GM12878 (cell line): ENCODE measurements at regions not wholly inside any gene's neighbourhood (a gene's known extent, or its start where the extent isn't known, plus 50 kb on each side); places are given as distances from the start of the nearest gene placed in this dataset.

ENCODE experiments used
- ATAC-seq: fragments of 200-7000 bp; cut with Tn5 transposase; 3 replicates; pipeline ENCODE4 v1.9.1; 2020; ENCODE audit warnings: mild to moderate bottlenecking, moderate library complexity
- BruUV-seq: library from RNA; stranded (reverse); fragments of 400-500 nt; replicated peaks from 2 replicates; lab custom pipeline; 2021; lab: Mats Ljungman, UMichigan
- CTCF ChIA-PET: fragments of 300-600 bp; sonication (Branson Sonifier 250); formaldehyde crosslinking; extraction: SDS; loops from one replicate; lab custom pipeline; 2021; ENCODE audit warnings: inconsistent platforms; lab: Yijun Ruan, JAX
- POLR2A ChIA-PET: fragments of 350-600 bp; formaldehyde crosslinking; extraction: SDS; loops from one replicate; lab custom pipeline; 2021; ENCODE audit warnings: inconsistent platforms; lab: Charles Lee
- RAD21 ChIA-PET: fragments of 300-600 bp; sonication (Branson Sonifier 250); formaldehyde crosslinking; loops from one replicate; lab custom pipeline; 2023; ENCODE audit warnings: antibody characterized with exemption; ENCODE audit not compliant: unreplicated experiment; lab: Charles Lee
- SMC1A ChIA-PET: fragments of 300-600 bp; sonication (Branson Sonifier 250); formaldehyde crosslinking; loops from one replicate; lab custom pipeline; 2023; ENCODE audit not compliant: unreplicated experiment, uncharacterized antibody; lab: Charles Lee
- DNase-seq: peaks from one replicate; pipeline ENCODE4 v3.0.0-alpha.2; 2011; ENCODE audit warnings: low read depth, low spot score
- FAIRE-seq: peaks from 3 replicates; lab custom pipeline; 2011; peaks lifted over from hg19 to GRCh38; lab: Jason Lieb, UNC
- H2AFZ ChIP-seq: 2 replicates; pipeline ENCODE4 v1.6.0; 2011; ENCODE audit warnings: low read depth, low read length, control low read depth; ENCODE audit not compliant: control insufficient read depth
- H3K27ac ChIP-seq: 2 replicates; pipeline ENCODE4 v1.5.1; 2011; ENCODE audit warnings: control low read depth; ENCODE audit not compliant: control insufficient read depth, insufficient read depth
- H3K27me3 ChIP-seq, 2 experiments: replicated peaks in 1 of 2; 2 replicates each; pipeline versions ENCODE4 v1.6.0 to v1.6.1; 2011; ENCODE audit warnings: low read length in 1 of 2; ENCODE audit not compliant: control insufficient read depth in 2 of 2, insufficient read depth in 2 of 2
- H3K36me3 ChIP-seq, 2 experiments: 2 replicates each; pipeline ENCODE4 v1.5.1; 2011; ENCODE audit warnings: low read length in 1 of 2; ENCODE audit not compliant: control insufficient read depth in 2 of 2, insufficient read depth in 2 of 2
- H3K4me1 ChIP-seq: 2 replicates; pipeline ENCODE4 v1.6.1; 2011; ENCODE audit warnings: mild to moderate bottlenecking, low read length, moderate library complexity, mixed read lengths; ENCODE audit not compliant: control insufficient read depth, insufficient read depth
- H3K4me2 ChIP-seq: 2 replicates; pipeline ENCODE4 v1.6.0; 2011; ENCODE audit warnings: control low read depth; ENCODE audit not compliant: control insufficient read depth, insufficient read depth
- H3K4me3 ChIP-seq: fragments of 200-600 bp; sonication (generic); 2 replicates; pipeline ENCODE4 v1.5.1; 2016
- H3K79me2 ChIP-seq: 2 replicates; pipeline ENCODE4 v1.6.0; 2011; ENCODE audit warnings: low read length; ENCODE audit not compliant: control insufficient read depth, insufficient read depth
- H3K9ac ChIP-seq: 2 replicates; pipeline ENCODE4 v1.8.0; 2011; ENCODE audit warnings: low read length, control low read depth, mixed read lengths; ENCODE audit not compliant: control insufficient read depth, insufficient read depth
- H3K9me3 ChIP-seq: replicated peaks from 3 replicates; pipeline ENCODE4 v1.5.1; 2011; ENCODE audit warnings: mild to moderate bottlenecking, low read length; ENCODE audit not compliant: control insufficient read depth, insufficient read depth
- H4K20me1 ChIP-seq: 2 replicates; pipeline ENCODE4 v1.6.0; 2011; ENCODE audit not compliant: control insufficient read depth, insufficient read depth
- ATF7 ChIP-seq: fragments of 450-650 bp; IDR thresholded peaks from 2 replicates; pipeline ENCODE4 v1.6.1; 2016; ENCODE audit warnings: low read depth, mild to moderate bottlenecking
- EP300 ChIP-seq, 2 experiments: fragments of 150-350 bp in 1 of 2; IDR thresholded peaks; 2 replicates each; pipeline ENCODE4 v1.6.1; 2011 to 2012; ENCODE audit warnings: low read depth in 2 of 2, low read length in 2 of 2, borderline replicate concordance in 1 of 2, improper control_type of control experiment in 1 of 2, inconsistent platforms in 1 of 2; ENCODE audit not compliant: control insufficient read depth in 1 of 2
- NR2F1 ChIP-seq: fragments of 450-650 bp; conservative IDR thresholded peaks from 2 replicates; pipeline ENCODE4 v1.6.1; 2017; ENCODE audit warnings: mild to moderate bottlenecking
- PML ChIP-seq: IDR thresholded peaks from 2 replicates; pipeline ENCODE4 v1.6.1; 2012; ENCODE audit warnings: low read length, inconsistent platforms
- POLR2AphosphoS5 ChIP-seq: IDR thresholded peaks from 2 replicates; pipeline ENCODE4 v1.6.1; 2011; ENCODE audit warnings: mild to moderate bottlenecking, low read length, inconsistent platforms
- WGBS: methylation state at CpG from one replicate; pipeline ENCODE4 v1.1.6; 2016; ENCODE audit warnings: low lambda C conversion rate; ENCODE audit not compliant: insufficient replicate concordance, insufficient coverage; ENCODE audit errors: missing lambda C conversion rate; 5-methylcytosine and 5-hydroxymethylcytosine counted together
- in situ Hi-C: fragments of 300-500 bp; cut with MboI; formaldehyde crosslinking; loops from 9 replicates; pipeline ENCODE4 v1.14.3; 2018; ENCODE audit warnings: mixed read lengths
- intact Hi-C: fragments of 100-400 bp; cut with micrococcal nuclease; formaldehyde crosslinking; loops from one replicate; pipeline ENCODE4 v1.14.2; 2022; ENCODE audit not compliant: unreplicated experiment
- TF ChIP-seq, protein P1 (sequence below): IDR thresholded peaks from 2 replicates; pipeline ENCODE4 v1.6.1; 2012; ENCODE audit warnings: mild to moderate bottlenecking, low read depth, low read length
- TF ChIP-seq, protein P2 (sequence below): fragments of 450-650 bp; IDR thresholded peaks from 2 replicates; pipeline ENCODE4 v1.6.1; 2017; ENCODE audit warnings: mild to moderate bottlenecking, moderate library complexity
- TF ChIP-seq, protein P3 (sequence below): fragments of 450-650 bp; IDR thresholded peaks from 2 replicates; pipeline ENCODE4 v1.6.1; 2017; ENCODE audit warnings: mild to moderate bottlenecking

DNA sequence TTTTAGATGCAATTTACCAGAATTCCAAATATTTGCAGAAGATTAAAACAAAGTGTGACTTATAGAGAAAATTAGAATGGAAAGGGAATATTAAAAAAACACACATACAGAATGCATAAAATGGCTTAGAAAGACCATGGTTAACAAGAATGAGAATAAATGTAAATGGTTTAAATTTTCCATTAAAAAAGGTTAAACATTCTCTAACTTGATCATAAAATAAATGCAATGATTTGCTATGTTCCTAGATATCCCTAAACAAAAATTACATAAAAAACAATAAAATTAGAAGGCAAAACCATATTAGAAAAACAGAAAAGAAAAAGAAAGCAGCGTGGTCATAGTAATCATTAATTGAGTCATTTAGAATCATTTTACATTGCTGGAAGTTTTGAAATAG lies 152.5 kb downstream of the TMEM38B start:
- in situ Hi-C loops (loop anchor here (10.0 kb wide), 1 partner anchor 1328 kb away; no protein-coding TSS in a partner anchor), intact Hi-C loops (no loop called here)
- BruUV-seq, result no TSS peak
- ChIA-PET RAD21 (no interaction called here), POLR2A (no interaction called here), CTCF (no interaction called here)
- Histone ChIP-seq H3K27ac (no peak overlapping the region), H3K9me3 (no peaks in the 10 kb centered on the region; the same call in 2 of the 3 replicates), H3K4me1 (no peaks in the 10 kb centered on the region), H4K20me1 (no peaks in the 10 kb centered on the region), H3K4me2 (no peak overlapping the region), H3K27me3 (no peaks in the 10 kb centered on the region), H3K4me3 (no peak overlapping the region), H3K9ac (no peak overlapping the region)
- WGBS, result 29% methylated on average over 1 of the region's 1 CpG
- ATAC-seq, result no peak
- DNase-seq, result no peak
- TF ChIP-seq, protein P1, sequence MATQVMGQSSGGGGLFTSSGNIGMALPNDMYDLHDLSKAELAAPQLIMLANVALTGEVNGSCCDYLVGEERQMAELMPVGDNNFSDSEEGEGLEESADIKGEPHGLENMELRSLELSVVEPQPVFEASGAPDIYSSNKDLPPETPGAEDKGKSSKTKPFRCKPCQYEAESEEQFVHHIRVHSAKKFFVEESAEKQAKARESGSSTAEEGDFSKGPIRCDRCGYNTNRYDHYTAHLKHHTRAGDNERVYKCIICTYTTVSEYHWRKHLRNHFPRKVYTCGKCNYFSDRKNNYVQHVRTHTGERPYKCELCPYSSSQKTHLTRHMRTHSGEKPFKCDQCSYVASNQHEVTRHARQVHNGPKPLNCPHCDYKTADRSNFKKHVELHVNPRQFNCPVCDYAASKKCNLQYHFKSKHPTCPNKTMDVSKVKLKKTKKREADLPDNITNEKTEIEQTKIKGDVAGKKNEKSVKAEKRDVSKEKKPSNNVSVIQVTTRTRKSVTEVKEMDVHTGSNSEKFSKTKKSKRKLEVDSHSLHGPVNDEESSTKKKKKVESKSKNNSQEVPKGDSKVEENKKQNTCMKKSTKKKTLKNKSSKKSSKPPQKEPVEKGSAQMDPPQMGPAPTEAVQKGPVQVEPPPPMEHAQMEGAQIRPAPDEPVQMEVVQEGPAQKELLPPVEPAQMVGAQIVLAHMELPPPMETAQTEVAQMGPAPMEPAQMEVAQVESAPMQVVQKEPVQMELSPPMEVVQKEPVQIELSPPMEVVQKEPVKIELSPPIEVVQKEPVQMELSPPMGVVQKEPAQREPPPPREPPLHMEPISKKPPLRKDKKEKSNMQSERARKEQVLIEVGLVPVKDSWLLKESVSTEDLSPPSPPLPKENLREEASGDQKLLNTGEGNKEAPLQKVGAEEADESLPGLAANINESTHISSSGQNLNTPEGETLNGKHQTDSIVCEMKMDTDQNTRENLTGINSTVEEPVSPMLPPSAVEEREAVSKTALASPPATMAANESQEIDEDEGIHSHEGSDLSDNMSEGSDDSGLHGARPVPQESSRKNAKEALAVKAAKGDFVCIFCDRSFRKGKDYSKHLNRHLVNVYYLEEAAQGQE, result no peak
- TF ChIP-seq NR2F1, result no peak
- TF ChIP-seq POLR2AphosphoS5, result no peak
- TF ChIP-seq PML, result no peak
- no peak for TF ChIP-seq EP300 (IDR thresholded peaks at IDR 0.05; ENCODE audit: borderline replicate concordance in 1 of 2, control insufficient read depth in 1 of 2, low read depth in 2 of 2, low read length in 2 of 2)
- TF ChIP-seq, protein P2, sequence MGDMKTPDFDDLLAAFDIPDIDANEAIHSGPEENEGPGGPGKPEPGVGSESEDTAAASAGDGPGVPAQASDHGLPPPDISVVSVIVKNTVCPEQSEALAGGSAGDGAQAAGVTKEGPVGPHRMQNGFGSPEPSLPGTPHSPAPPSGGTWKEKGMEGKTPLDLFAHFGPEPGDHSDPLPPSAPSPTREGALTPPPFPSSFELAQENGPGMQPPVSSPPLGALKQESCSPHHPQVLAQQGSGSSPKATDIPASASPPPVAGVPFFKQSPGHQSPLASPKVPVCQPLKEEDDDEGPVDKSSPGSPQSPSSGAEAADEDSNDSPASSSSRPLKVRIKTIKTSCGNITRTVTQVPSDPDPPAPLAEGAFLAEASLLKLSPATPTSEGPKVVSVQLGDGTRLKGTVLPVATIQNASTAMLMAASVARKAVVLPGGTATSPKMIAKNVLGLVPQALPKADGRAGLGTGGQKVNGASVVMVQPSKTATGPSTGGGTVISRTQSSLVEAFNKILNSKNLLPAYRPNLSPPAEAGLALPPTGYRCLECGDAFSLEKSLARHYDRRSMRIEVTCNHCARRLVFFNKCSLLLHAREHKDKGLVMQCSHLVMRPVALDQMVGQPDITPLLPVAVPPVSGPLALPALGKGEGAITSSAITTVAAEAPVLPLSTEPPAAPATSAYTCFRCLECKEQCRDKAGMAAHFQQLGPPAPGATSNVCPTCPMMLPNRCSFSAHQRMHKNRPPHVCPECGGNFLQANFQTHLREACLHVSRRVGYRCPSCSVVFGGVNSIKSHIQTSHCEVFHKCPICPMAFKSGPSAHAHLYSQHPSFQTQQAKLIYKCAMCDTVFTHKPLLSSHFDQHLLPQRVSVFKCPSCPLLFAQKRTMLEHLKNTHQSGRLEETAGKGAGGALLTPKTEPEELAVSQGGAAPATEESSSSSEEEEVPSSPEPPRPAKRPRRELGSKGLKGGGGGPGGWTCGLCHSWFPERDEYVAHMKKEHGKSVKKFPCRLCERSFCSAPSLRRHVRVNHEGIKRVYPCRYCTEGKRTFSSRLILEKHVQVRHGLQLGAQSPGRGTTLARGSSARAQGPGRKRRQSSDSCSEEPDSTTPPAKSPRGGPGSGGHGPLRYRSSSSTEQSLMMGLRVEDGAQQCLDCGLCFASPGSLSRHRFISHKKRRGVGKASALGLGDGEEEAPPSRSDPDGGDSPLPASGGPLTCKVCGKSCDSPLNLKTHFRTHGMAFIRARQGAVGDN, result no peak
- TF ChIP-seq, protein P3, sequence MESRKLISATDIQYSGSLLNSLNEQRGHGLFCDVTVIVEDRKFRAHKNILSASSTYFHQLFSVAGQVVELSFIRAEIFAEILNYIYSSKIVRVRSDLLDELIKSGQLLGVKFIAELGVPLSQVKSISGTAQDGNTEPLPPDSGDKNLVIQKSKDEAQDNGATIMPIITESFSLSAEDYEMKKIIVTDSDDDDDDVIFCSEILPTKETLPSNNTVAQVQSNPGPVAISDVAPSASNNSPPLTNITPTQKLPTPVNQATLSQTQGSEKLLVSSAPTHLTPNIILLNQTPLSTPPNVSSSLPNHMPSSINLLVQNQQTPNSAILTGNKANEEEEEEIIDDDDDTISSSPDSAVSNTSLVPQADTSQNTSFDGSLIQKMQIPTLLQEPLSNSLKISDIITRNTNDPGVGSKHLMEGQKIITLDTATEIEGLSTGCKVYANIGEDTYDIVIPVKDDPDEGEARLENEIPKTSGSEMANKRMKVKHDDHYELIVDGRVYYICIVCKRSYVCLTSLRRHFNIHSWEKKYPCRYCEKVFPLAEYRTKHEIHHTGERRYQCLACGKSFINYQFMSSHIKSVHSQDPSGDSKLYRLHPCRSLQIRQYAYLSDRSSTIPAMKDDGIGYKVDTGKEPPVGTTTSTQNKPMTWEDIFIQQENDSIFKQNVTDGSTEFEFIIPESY, result no peak
- TF ChIP-seq ATF7, result no peak
- TF ChIP-seq, all 136 proteins: peak for 0
- SMC1A ChIA-PET, result no interaction called here
- Histone ChIP-seq H3K36me3 (no peaks in the 10 kb centered on the region), H2AFZ (no peak overlapping the region), H3K79me2 (no peaks in the 10 kb centered on the region)
- FAIRE-seq, result no peak
